HepG2 (cell line): ENCODE measurements at regions not wholly inside any gene's neighbourhood (a gene's known extent, or its start where the extent isn't known, plus 50 kb on each side); places are given as distances from the start of the nearest gene placed in this dataset.

Experiments used
- ATAC-seq: fragments of 200-7000 bp; cut with Tn5 transposase; 3 replicates; pipeline ENCODE4 v1.9.1; 2020; ENCODE audit warnings: mild to moderate bottlenecking, moderate library complexity
- BruUV-seq: library from RNA; stranded (reverse); fragments of 400-500 nt; replicated peaks from 2 replicates; lab custom pipeline; 2021; lab: Mats Ljungman, UMichigan
- CTCF ChIA-PET: fragments of 300-600 bp; formaldehyde crosslinking; extraction: SDS; loops from one replicate; lab custom pipeline; 2021; ENCODE audit warnings: low total read pairs, inconsistent platforms, low intra/inter-chr PET ratio; lab: Yijun Ruan, JAX
- POLR2A ChIA-PET: fragments of 350-600 bp; sonication (Branson Sonifier 250); formaldehyde crosslinking; loops from one replicate; lab custom pipeline; 2020; ENCODE audit warnings: antibody characterized with exemption, inconsistent platforms; lab: Yijun Ruan, JAX
- DNase-seq: peaks from one replicate; pipeline ENCODE4 v3.0.0-alpha.2; 2015; ENCODE audit warnings: low spot score
- FAIRE-seq: peaks from 3 replicates; lab custom pipeline; 2011; peaks lifted over from hg19 to GRCh38; lab: Jason Lieb, UNC
- H2AFZ ChIP-seq: one replicate; pipeline ENCODE4 v1.6.1; 2011; ENCODE audit warnings: low read length, inconsistent platforms
- H3K27ac ChIP-seq: fragments of 300-600 bp; 3 replicates; pipeline ENCODE4 v1.8.0; 2011; ENCODE audit warnings: mixed run types, mild to moderate bottlenecking, mixed read lengths, low read length, inconsistent platforms; ENCODE audit not compliant: insufficient read depth; ENCODE audit errors: extremely low read length
- H3K27me3 ChIP-seq, 2 experiments: fragments of 200-600 bp in 1 of 2; 2 replicates in 1 of 2; 3 replicates in 1 of 2; pipeline versions ENCODE4 v1.6.0 to v1.8.0; 2011; ENCODE audit warnings: low read length in 2 of 2, mild to moderate bottlenecking in 2 of 2, moderate library complexity in 2 of 2, inconsistent platforms in 1 of 2; ENCODE audit not compliant: insufficient read depth in 2 of 2, control insufficient read depth in 1 of 2
- H3K36me3 ChIP-seq, 2 experiments: fragments of 200-600 bp in 1 of 2; replicated peaks in 1 of 2; 2 replicates in 1 of 2; 3 replicates in 1 of 2; pipeline versions ENCODE4 v1.5.1 to v1.8.0; 2011; ENCODE audit warnings: low read length in 2 of 2, inconsistent platforms in 1 of 2; ENCODE audit not compliant: insufficient read depth in 2 of 2, control insufficient read depth in 1 of 2
- H3K4me1 ChIP-seq: 2 replicates; pipeline ENCODE4 v1.5.1; 2012; ENCODE audit warnings: low read length, inconsistent platforms; ENCODE audit not compliant: insufficient read depth
- H3K4me2 ChIP-seq: 2 replicates; pipeline ENCODE4 v1.6.0; 2011; ENCODE audit warnings: low read depth, low read length, inconsistent platforms
- H3K4me3 ChIP-seq, 3 experiments: fragments of 200-600 bp in 1 of 3; sonication (generic), shearing (Covaris generic) in 1 of 3; replicated peaks in 1 of 3; 2 replicates each; pipeline ENCODE4 v1.5.1; 2011 to 2016; ENCODE audit warnings: low read length in 3 of 3, inconsistent platforms in 2 of 3, low read depth in 2 of 3, mild to moderate bottlenecking in 2 of 3, control low read depth in 1 of 3, mixed read lengths in 1 of 3; ENCODE audit not compliant: insufficient read depth in 1 of 3
- H3K79me2 ChIP-seq: one replicate; pipeline ENCODE4 v1.6.1; 2011; ENCODE audit warnings: low read length, inconsistent platforms; ENCODE audit not compliant: insufficient read depth
- H3K9ac ChIP-seq: 2 replicates; pipeline ENCODE4 v1.6.0; 2011; ENCODE audit warnings: mild to moderate bottlenecking, low read depth, low read length, inconsistent platforms; ENCODE audit not compliant: insufficient read depth
- H3K9me3 ChIP-seq: 2 replicates; pipeline ENCODE4 v1.5.1; 2012; ENCODE audit warnings: mild to moderate bottlenecking, low read length
- H4K20me1 ChIP-seq: 2 replicates; pipeline ENCODE4 v1.6.0; 2011; ENCODE audit warnings: inconsistent platforms, mild to moderate bottlenecking, low read length, moderate library complexity; ENCODE audit not compliant: insufficient read depth
- KDM5A ChIP-seq: fragments of 200-600 bp; sonication (generic); IDR thresholded peaks from 2 replicates; pipeline ENCODE4 v1.7.0; 2018; ENCODE audit warnings: antibody characterized with exemption, mild to moderate bottlenecking, low read length, borderline replicate concordance
- MTF2 ChIP-seq: sonication (generic); formaldehyde crosslinking; IDR thresholded peaks from 2 replicates; pipeline ENCODE4 v1.5.0; 2020; ENCODE audit warnings: missing genetic modification reagents, borderline replicate concordance
- NR1H2 ChIP-seq: sonication (generic); formaldehyde crosslinking; IDR thresholded peaks from 2 replicates; pipeline ENCODE4 v1.8.1; 2022; ENCODE audit warnings: low read depth, missing genetic modification reagents, borderline replicate concordance
- NR2C2 ChIP-seq: sonication (generic); formaldehyde crosslinking; IDR thresholded peaks from 2 replicates; pipeline ENCODE4 v1.4.0; 2020; ENCODE audit warnings: missing genetic modification reagents, mild to moderate bottlenecking, moderate library complexity, borderline replicate concordance
- PAF1 ChIP-seq: IDR thresholded peaks from 2 replicates; pipeline ENCODE4 v1.6.1; 2016; ENCODE audit warnings: missing genetic modification reagents, missing compliant biosample characterization
- SALL1 ChIP-seq: sonication (generic); formaldehyde crosslinking; IDR thresholded peaks from 2 replicates; pipeline ENCODE4 v1.8.0; 2022; ENCODE audit warnings: mild to moderate bottlenecking, missing genetic modification reagents
- SRSF4 ChIP-seq: fragments of 200-400 bp; formaldehyde crosslinking; IDR thresholded peaks from one replicate; pipeline ENCODE4 v1.6.1; 2018; ENCODE audit warnings: mild to moderate bottlenecking, low read depth, low read length, moderate library complexity; ENCODE audit not compliant: poor library complexity, severe bottlenecking
- TBL1XR1 ChIP-seq: fragments of 150-350 bp; IDR thresholded peaks from 2 replicates; pipeline ENCODE4 v1.6.1; 2014; ENCODE audit warnings: borderline replicate concordance, low read length; ENCODE audit not compliant: partially characterized antibody
- TOE1 ChIP-seq: sonication (generic); formaldehyde crosslinking; IDR thresholded peaks from 2 replicates; pipeline ENCODE4 v1.4.0; 2020; ENCODE audit warnings: mild to moderate bottlenecking, missing genetic modification reagents
- ZNF256 ChIP-seq: sonication (generic); formaldehyde crosslinking; conservative IDR thresholded peaks from 2 replicates; pipeline ENCODE4 v1.4.0; 2020; ENCODE audit warnings: missing genetic modification reagents
- ZNF3 ChIP-seq: IDR thresholded peaks from 2 replicates; pipeline ENCODE4 v1.7.0; 2017; ENCODE audit warnings: inconsistent platforms
- ZNF460 ChIP-seq: sonication (generic); formaldehyde crosslinking; IDR thresholded peaks from 2 replicates; pipeline ENCODE4 v1.5.1; 2020; ENCODE audit warnings: missing genetic modification reagents, mild to moderate bottlenecking, borderline replicate concordance
- ZNF768 ChIP-seq: sonication (generic); formaldehyde crosslinking; IDR thresholded peaks from 2 replicates; pipeline ENCODE4 v1.4.0; 2020; ENCODE audit warnings: missing genetic modification reagents
- WGBS: methylation state at CpG from one replicate; pipeline ENCODE4 v1.1.6; 2017; ENCODE audit warnings: low lambda C conversion rate; 5-methylcytosine and 5-hydroxymethylcytosine counted together
- in situ Hi-C: cut with HindIII; loops from 2 replicates; pipeline ENCODE4 v1.10.0; 2017; ENCODE audit warnings: low pct_unique_long_range_greater_than_20kb; ENCODE audit not compliant: extremely low pct_ligation_motif_present
- intact Hi-C: fragments of 100-400 bp; cut with micrococcal nuclease; formaldehyde crosslinking; loops from one replicate; pipeline ENCODE4 v1.10.0; 2022; ENCODE audit not compliant: unreplicated experiment
- TF ChIP-seq, protein P1 (sequence below): sonication (generic); formaldehyde crosslinking; IDR thresholded peaks from 2 replicates; pipeline ENCODE4 v1.5.0; 2020; ENCODE audit warnings: missing genetic modification reagents
- TF ChIP-seq, protein P2 (sequence below): sonication (generic); formaldehyde crosslinking; IDR thresholded peaks from 2 replicates; pipeline ENCODE4 v1.8.0; 2022; ENCODE audit warnings: low read depth, missing genetic modification reagents

DNA sequence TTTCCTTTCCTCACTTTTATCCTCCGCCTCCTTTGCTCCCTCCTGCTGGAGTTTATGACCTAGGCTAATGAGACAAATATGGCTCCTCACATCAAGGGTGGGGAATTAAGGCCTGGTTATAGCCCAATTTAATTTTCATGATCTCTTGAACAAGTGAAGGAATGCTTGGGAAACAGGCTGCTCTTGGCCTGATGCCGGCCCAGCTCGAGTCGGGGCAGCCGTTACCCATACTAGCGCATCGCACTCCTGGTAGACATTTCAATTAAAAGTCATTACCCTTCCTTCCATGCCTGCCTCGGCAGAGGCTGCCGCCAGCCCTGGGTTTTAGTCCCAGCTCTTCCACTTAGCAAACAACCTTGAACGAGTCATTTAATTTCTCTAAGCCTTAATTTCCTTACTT lies 425.7 kb downstream of the TMEM38B start:
- ATAC-seq (no peak), FAIRE-seq (no peak), DNase-seq (no peak)
- H3K4me3 ChIP-seq, result no peak overlapping the region
- 51% methylated on average over 10 of the region's 10 CpGs for WGBS
- in situ Hi-C loops, result no loop called here
- no peaks in the 10 kb centered on the region for H3K9me3 ChIP-seq
- no peak overlapping the region for H3K27ac ChIP-seq
- no peaks in the 10 kb centered on the region for H3K36me3 ChIP-seq
- ChIA-PET CTCF (no interaction called here), POLR2A (no interaction called here)
- no peak for TF ChIP-seq KDM5A
- TF ChIP-seq NR1H2 (CRISPR knock-in tag), result no peak
- TF ChIP-seq TBL1XR1, result no peak
- no peak for TF ChIP-seq PAF1
- TF ChIP-seq SALL1 (CRISPR knock-in tag), result no peak
- no peak for TF ChIP-seq MTF2 (CRISPR knock-in tag)
- TF ChIP-seq TOE1 (CRISPR knock-in tag), result no peak
- TF ChIP-seq ZNF3 (CRISPR knock-in tag), result no peak
- TF ChIP-seq NR2C2 (CRISPR knock-in tag), result no peak
- TF ChIP-seq ZNF768 (CRISPR knock-in tag), result no peak
- no peak overlapping the region for H2AFZ ChIP-seq
- no TSS peak for BruUV-seq
- H3K79me2 ChIP-seq, result no peaks in the 10 kb centered on the region
- no peaks in the 10 kb centered on the region for H3K27me3 ChIP-seq
- intact Hi-C loops, result no loop called here
- H3K4me1 ChIP-seq, result no peaks in the 10 kb centered on the region
- H3K9ac ChIP-seq, result no peak overlapping the region
- no peak overlapping the region for H3K4me2 ChIP-seq
- H4K20me1 ChIP-seq, result no peaks in the 10 kb centered on the region

DNA sequence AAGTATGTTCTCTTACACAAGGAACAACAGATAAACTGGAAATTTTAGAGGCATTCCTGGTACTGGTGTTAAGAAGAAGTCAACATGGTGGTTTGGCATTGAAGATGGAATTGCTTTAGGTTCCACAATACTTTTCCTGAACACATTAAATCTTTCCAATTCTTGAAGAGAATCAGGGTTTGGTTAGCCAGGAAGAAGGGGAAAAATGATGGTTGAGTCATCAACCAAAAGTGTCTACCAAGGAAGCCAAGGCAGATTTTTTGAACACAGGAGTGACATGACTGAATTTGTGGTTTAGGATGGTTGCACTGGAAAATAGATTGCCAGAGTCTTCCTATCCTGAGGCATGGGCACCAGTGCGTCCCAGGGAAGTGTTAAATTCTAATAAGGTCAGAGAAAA lies 433.4 kb downstream of the TMEM38B start:
- intact Hi-C loops, result no loop called here
- 0% methylated on average over 1 of the region's 1 CpG for WGBS
- CTCF ChIA-PET, result no interaction called here
- Histone ChIP-seq H3K27me3 (no peaks in the 10 kb centered on the region), H3K4me3 (no peak overlapping the region), H3K27ac (no peak overlapping the region), H3K9ac (no peak overlapping the region), H3K4me1 (no peaks in the 10 kb centered on the region), H3K9me3 (no peaks in the 10 kb centered on the region), H3K36me3 (no peaks in the 10 kb centered on the region), H3K79me2 (no peaks in the 10 kb centered on the region), H4K20me1 (no peaks in the 10 kb centered on the region), H2AFZ (no peak overlapping the region), H3K4me2 (no peak overlapping the region)
- no peak for DNase-seq
- in situ Hi-C loops, result no loop called here
- no peak for ATAC-seq
- FAIRE-seq, result no peak
- POLR2A ChIA-PET, result no interaction called here
- BruUV-seq, result no TSS peak
- TF ChIP-seq SRSF4 (no peak), ZNF256 (CRISPR knock-in tag) (no peak), TOE1 (CRISPR knock-in tag) (no peak), ZNF460 (CRISPR knock-in tag) (no peak)
- TF ChIP-seq, protein P1, sequence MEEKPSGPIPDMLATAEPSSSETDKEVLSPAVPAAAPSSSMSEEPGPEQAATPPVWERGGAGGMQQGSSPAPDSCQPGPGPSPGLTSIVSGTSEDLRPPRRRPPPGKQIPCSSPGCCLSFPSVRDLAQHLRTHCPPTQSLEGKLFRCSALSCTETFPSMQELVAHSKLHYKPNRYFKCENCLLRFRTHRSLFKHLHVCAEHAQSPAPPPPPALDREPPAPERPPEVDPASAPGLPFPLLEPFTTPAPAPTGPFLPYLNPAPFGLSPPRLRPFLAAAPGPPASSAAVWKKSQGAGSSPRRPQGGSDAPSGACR (CRISPR knock-in tag), result no peak
- TF ChIP-seq, protein P2, sequence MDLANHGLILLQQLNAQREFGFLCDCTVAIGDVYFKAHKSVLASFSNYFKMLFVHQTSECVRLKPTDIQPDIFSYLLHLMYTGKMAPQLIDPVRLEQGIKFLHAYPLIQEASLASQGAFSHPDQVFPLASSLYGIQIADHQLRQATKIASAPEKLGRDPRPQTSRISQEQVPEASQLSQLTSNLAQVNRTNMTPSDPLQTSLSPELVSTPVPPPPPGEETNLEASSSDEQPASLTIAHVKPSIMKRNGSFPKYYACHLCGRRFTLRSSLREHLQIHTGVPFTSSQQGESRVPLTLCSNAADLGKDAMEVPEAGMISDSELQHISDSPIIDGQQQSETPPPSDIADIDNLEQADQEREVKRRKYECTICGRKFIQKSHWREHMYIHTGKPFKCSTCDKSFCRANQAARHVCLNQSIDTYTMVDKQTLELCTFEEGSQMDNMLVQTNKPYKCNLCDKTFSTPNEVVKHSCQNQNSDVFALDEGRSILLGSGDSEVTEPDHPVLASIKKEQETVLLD (CRISPR knock-in tag), result no peak
